ENCODE measurements at regions not wholly inside any gene's neighbourhood (a gene's known extent, or its start where the extent isn't known, plus 50 kb on each side); places are given as distances from the start of the nearest gene placed in this dataset.

DNA sequence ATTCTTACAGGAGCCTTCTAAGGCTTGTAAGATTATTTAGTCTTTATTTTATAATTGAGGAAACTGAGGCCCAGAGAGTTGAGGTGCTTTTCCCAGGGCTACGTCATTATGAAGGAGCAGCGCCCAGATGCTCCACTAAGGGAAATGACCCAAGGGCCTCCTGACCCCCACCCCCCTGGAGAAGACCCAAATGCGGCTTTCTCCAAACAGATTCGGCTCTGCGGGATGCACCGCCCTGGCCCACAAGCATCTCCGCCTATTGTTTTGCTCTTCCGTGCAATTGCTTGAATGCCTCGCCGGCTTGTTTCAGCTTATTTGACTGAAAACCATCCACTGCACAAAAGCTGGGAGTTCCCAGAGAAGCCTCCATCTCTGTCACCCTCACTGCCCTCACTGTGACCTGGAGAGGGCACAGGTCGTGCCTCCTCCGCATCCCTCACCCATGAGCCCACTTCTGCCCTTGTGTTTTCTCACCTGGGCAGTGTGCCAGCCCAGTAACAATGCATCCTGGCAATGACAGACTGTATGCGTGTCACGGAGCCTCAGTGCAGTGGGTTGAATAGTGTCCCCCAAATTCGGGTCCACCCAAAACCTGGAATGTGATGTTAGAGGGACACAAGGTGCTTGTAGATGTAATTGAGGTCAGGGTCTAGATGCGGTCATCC lies 790.2 kb downstream of the TBC1D22A start:
- Histone ChIP-seq H3K27ac (ENCODE audit: low read depth, low read length) (no peak overlapping the region), H3K4me1 (ENCODE audit: control insufficient read depth, insufficient read depth, low read length) (no peaks in the 10 kb centered on the region), H3K4me3 (ENCODE audit: low read length) (no peak overlapping the region), H3K9ac (ENCODE audit: low read length) (no peak overlapping the region), H3K27me3 (ENCODE audit: control insufficient read depth, insufficient read depth, low read length) (no peaks in the 10 kb centered on the region), H3K36me3 (ENCODE audit: control insufficient read depth, insufficient read depth, low read length) (no peaks in the 10 kb centered on the region)

DNA sequence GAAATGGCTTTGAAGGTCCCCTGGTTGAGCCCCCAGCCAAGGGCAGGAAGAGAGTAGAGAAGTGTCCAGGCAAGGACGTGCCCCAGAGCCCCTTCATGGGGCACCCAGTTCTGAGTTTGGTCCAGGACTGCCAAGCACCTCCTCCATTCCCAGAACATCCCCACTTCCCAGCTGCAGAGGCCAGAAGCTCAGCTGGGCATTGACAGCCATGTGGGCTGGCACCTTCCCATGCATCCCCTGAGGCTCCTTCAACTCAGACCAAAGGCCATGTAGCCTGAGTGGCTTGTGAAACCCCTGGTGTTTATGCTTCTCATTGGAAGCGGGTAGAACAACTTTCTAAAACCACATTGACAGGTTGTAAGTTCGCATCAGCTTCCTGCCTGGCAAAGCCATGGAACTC lies 789.6 kb downstream of the TBC1D22A start:
- Histone ChIP-seq H3K36me3 (ENCODE audit: control insufficient read depth, insufficient read depth, low read length) (no peaks in the 10 kb centered on the region), H3K4me1 (ENCODE audit: control insufficient read depth, insufficient read depth, low read length) (no peaks in the 10 kb centered on the region), H3K4me3 (ENCODE audit: low read length) (no peak overlapping the region), H3K9ac (ENCODE audit: low read length) (no peak overlapping the region), H3K27me3 (ENCODE audit: control insufficient read depth, insufficient read depth, low read length) (no peaks in the 10 kb centered on the region), H3K27ac (ENCODE audit: low read depth, low read length) (no peak overlapping the region)

DNA sequence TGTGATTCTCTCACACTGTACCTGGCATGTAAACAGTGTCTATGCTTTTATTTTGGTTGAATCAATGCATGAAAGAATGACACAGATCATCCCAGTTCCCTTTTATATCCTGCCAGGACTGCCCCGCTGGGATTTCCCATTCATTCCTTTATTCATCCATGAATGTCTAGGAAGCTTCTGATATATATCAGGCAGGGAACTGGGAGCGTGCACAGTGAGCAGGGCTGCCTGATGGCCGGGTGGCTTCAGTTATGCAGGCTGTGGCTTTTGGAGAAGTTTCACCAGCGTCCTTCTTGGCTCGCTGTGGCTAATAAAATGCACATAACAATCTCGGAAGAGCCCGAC lies 789.0 kb downstream of the TBC1D22A start:
- Histone ChIP-seq H3K9ac (ENCODE audit: low read length) (no peak overlapping the region), H3K4me1 (ENCODE audit: control insufficient read depth, insufficient read depth, low read length) (no peaks in the 10 kb centered on the region), H3K4me3 (ENCODE audit: low read length) (no peak overlapping the region), H3K27me3 (ENCODE audit: control insufficient read depth, insufficient read depth, low read length) (no peaks in the 10 kb centered on the region), H3K36me3 (ENCODE audit: control insufficient read depth, insufficient read depth, low read length) (no peaks in the 10 kb centered on the region), H3K27ac (ENCODE audit: low read depth, low read length) (no peak overlapping the region)

DNA sequence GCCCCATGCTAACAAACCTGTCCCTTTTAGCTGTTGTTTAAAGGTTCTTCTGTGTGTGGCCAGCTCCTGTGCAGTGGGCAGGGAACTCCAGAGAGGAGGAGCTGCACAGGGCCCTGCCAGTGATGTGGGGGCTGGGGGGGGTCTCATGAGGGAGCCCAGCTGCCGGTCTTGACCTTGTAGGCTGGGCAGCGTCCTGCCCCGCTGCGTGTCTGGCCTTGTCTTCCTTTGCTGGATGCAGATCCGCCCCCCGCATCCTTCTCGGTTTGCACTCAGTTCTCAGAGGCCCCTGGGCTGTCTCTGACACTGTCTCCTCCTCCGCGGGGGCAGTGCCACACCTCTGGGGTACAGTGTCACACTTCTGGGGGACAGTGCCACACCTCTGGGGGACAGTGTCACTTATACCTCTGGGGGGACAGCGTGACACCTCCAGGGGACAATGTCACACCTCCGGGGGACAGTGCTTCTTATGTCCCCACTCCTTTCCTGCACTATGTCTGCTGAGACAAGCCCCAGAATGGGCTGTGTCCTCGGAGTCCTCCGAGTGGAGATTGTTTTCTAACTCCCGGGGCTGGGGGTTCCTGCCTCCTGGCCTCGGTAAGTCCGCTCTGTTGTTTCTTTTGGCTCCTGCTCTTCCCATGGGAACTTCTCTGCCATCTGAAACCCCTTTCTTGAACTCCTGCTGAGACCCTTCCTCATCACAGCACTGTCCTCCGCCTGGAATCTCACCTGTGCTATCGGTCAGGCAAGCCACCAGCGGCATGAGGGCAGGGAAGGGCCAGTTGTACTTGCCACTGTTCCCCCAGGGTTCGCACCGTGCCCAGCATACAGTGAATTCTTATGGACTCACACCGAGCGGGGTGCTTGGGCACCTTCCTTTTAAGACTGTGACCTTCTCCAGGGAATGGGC lies 788.3 kb downstream of the TBC1D22A start:
- no peak overlapping the region for H3K4me3 ChIP-seq (ENCODE audit: low read length)
- H3K4me1 ChIP-seq (ENCODE audit: control insufficient read depth, insufficient read depth, low read length): no peaks in the 10 kb centered on the region
- H3K36me3 ChIP-seq (ENCODE audit: control insufficient read depth, insufficient read depth, low read length): no peaks in the 10 kb centered on the region
- no peak overlapping the region for H3K27ac ChIP-seq (ENCODE audit: low read depth, low read length)
- H3K27me3 ChIP-seq (ENCODE audit: control insufficient read depth, insufficient read depth, low read length): no peaks in the 10 kb centered on the region
- H3K9ac ChIP-seq (ENCODE audit: low read length): no peak overlapping the region

DNA sequence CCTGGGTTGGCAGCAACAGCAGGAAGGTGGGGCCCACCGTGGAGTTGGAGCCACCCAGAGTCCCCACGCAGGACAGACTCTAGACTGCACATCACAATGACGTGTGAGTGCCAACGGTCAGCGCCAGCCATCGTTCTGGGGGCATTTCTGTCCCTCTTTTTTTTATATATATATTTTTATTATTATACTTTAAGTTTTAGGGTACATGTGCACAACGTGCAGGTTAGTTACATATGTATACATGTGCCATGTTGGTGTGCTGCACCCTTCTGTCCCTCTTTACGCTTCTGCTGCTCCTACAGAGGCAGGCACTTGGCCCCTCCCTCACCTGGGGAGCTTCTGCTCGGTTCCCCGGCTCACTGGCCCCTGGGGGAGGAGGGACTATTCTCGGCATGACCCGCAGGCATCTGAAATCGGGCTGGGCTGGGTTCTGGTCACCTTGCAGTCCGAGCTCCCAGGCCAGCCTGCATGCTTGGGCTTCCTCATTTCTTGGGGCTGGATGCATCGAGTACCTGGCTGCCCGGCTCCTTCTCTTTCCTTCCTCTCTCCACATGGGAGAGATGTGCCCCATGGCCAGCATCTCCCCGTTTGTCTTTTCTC lies 787.4 kb downstream of the TBC1D22A start:
- H3K4me1 ChIP-seq (ENCODE audit: control insufficient read depth, insufficient read depth, low read length): no peaks in the 10 kb centered on the region

DNA sequence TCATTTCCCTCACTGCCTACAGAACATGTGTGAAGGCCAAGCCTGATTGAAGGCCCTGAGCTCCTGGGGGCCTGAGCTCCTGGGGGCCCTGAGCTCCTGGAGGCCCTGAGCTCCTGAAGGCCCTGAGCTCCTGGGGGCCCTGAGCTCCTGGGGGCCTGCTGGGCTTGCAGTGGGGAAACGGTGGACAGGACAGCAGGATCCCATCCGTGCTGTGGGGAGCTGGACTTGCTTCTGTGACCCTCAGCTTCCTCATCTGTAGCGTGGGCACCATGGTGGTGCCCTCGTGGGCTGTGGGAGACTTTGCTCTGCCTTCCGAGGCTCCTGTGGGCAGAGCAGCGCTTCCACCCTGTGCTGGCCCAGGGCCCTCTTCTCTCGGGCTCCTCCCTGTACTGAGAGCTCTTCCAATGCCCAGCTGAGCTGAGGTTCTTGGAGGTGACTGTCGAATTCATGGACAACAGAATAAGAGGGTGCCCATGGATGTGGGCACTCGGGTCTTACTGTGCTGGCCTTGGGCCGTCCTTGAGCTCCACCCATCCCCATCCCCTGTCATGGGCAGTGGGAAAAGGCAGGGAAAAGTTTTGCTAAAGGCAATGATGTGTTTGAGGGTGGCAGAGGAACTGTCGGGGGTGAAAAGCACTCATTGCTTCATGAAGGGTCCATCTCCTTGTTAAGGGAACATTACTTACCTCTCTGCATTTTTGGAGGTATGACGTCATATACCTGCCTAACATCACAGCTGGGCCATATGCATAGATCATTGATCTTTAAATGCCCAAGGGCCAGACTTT lies 786.7 kb downstream of the TBC1D22A start:
- H3K4me3 ChIP-seq (ENCODE audit: low read length): no peak overlapping the region
- no peaks in the 10 kb centered on the region for H3K36me3 ChIP-seq (ENCODE audit: control insufficient read depth, insufficient read depth, low read length)
- H3K27me3 ChIP-seq (ENCODE audit: control insufficient read depth, insufficient read depth, low read length): no peaks in the 10 kb centered on the region
- H3K27ac ChIP-seq (ENCODE audit: low read depth, low read length): no peak overlapping the region
- no peaks in the 10 kb centered on the region for H3K4me1 ChIP-seq (ENCODE audit: control insufficient read depth, insufficient read depth, low read length)
- H3K9ac ChIP-seq (ENCODE audit: low read length): no peak overlapping the region

More for the DNA sequence above, 787.4 kb downstream of the TBC1D22A start:
- no peaks in the 10 kb centered on the region for H3K36me3 ChIP-seq (ENCODE audit: control insufficient read depth, insufficient read depth, low read length)
- no peaks in the 10 kb centered on the region for H3K27me3 ChIP-seq (ENCODE audit: control insufficient read depth, insufficient read depth, low read length)
- H3K27ac ChIP-seq (ENCODE audit: low read depth, low read length): no peak overlapping the region
- H3K9ac ChIP-seq (ENCODE audit: low read length): no peak overlapping the region
- no peak overlapping the region for H3K4me3 ChIP-seq (ENCODE audit: low read length)

DNA sequence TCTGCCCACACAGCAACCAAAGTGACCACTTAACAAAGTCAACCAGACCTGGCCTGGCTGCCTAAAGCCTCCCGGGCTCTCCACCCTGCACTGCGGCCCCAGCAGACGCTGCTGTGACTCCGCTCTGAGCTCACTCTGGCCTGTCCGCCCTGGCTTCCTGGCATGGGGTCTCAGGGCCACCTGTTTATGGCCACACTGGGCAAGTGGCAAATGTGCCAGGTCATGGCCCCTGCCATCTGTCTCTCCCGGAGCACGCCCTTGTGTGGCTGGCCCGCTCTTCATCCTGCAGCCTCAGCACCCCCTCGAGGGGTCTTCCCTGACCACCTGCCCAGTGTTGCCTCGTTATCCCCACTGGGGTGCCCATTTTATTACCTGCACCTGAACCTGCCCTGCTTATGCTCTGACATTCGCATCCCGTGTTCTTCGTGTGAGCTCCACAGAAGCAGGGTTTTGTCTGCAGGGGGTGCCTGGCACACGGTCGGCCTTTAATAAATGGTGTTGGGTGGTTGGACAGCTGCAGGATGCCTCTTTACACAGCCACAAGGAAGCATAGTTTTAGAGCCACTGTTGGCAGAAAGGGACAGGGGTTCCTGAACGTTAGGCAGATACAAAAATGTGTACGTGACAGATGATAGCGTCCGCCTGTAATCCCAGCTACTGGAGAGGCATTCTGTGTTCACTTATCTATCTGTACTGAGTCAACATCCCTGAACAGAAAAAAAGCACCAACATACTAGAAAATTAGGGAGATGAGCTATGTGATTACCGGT lies 785.6 kb downstream of the TBC1D22A start:
- H3K4me3 ChIP-seq (ENCODE audit: low read length): no peak overlapping the region
- no peaks in the 10 kb centered on the region for H3K36me3 ChIP-seq (ENCODE audit: control insufficient read depth, insufficient read depth, low read length)
- no peaks in the 10 kb centered on the region for H3K4me1 ChIP-seq (ENCODE audit: control insufficient read depth, insufficient read depth, low read length)
- H3K27me3 ChIP-seq (ENCODE audit: control insufficient read depth, insufficient read depth, low read length): no peaks in the 10 kb centered on the region
- H3K27ac ChIP-seq (ENCODE audit: low read depth, low read length): no peak overlapping the region
- no peak overlapping the region for H3K9ac ChIP-seq (ENCODE audit: low read length)

DNA sequence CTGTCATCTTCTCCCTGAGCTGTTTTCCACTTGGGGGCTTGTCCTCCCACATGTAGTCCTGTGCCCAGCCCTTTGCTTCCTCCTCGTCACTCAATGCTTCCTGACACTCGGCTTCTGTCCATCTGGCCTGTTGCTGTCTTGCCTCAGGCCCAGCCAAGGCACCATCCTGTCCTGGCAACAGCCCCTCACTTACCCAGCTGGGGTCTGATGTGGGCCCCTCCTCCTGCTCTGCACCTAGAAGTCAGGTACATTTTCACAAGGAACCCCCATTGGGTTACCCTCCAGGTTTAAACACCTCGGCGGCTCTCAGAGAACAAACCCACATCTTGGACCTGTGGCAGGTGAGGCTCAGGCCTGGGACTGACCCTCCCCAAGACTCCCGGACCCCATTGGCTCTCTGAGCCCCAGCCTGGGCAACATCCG lies 784.8 kb downstream of the TBC1D22A start:
- Histone ChIP-seq H3K36me3 (ENCODE audit: control insufficient read depth, insufficient read depth, low read length) (no peaks in the 10 kb centered on the region), H3K27me3 (ENCODE audit: control insufficient read depth, insufficient read depth, low read length) (no peaks in the 10 kb centered on the region)

DNA sequence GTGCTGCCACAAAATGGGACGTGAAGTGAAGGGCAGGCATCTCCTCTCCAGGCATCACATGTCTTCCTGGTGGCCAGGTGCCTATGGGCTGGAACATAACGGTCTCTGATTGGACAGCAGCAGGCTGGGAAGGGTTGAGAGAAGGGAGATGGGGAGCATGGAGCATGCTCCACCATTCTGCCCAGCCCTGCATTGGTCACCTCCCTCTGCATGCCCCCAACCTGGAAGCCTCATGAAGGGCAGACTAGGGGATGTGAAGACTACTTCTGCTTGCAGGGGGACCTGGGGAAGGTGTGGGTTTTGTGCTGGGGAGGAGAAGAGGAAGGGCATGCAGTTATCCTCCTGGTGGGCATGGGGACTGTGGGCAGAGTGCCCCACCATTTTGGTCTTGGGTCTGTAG lies 782.2 kb downstream of the TBC1D22A start:
- no peak overlapping the region for H3K27ac ChIP-seq (ENCODE audit: low read depth, low read length)
- no peak overlapping the region for H3K9ac ChIP-seq (ENCODE audit: low read length)
- H3K36me3 ChIP-seq (ENCODE audit: control insufficient read depth, insufficient read depth, low read length): no peaks in the 10 kb centered on the region
- no peak overlapping the region for H3K4me3 ChIP-seq (ENCODE audit: low read length)
- H3K27me3 ChIP-seq (ENCODE audit: control insufficient read depth, insufficient read depth, low read length): no peaks in the 10 kb centered on the region
- H3K4me1 ChIP-seq (ENCODE audit: control insufficient read depth, insufficient read depth, low read length): no peaks in the 10 kb centered on the region

More for the DNA sequence above, 784.8 kb downstream of the TBC1D22A start:
- H3K4me1 ChIP-seq (ENCODE audit: control insufficient read depth, insufficient read depth, low read length): no peaks in the 10 kb centered on the region
- H3K4me3 ChIP-seq (ENCODE audit: low read length): no peak overlapping the region
- no peak overlapping the region for H3K27ac ChIP-seq (ENCODE audit: low read depth, low read length)
- no peak overlapping the region for H3K9ac ChIP-seq (ENCODE audit: low read length)

DNA sequence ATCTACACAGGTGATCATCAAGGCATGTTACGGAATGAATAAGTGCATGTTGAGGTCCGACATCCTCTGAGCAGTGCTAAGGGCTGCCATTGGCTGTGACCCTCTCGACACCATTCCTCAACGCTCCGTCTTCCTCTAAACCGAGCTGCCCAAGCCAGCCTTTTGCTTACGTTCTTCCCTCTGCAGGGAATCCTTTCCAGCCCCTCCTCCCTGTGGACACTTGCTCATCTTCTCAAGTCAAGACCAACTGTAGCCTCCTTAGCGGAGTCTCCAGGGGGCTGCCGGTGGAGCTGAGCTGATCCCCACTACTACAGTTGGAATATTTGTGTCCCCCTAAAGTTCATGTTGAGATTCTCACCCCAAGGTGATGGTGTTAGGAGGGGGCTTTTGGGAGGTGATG lies 781.0 kb downstream of the TBC1D22A start:
- H3K36me3 ChIP-seq (ENCODE audit: control insufficient read depth, insufficient read depth, low read length): no peaks in the 10 kb centered on the region
- H3K9ac ChIP-seq (ENCODE audit: low read length): no peak overlapping the region
- no peak overlapping the region for H3K4me3 ChIP-seq (ENCODE audit: low read length)
- H3K27ac ChIP-seq (ENCODE audit: low read depth, low read length): no peak overlapping the region
- H3K27me3 ChIP-seq (ENCODE audit: control insufficient read depth, insufficient read depth, low read length): no peaks in the 10 kb centered on the region
- H3K4me1 ChIP-seq (ENCODE audit: control insufficient read depth, insufficient read depth, low read length): no peaks in the 10 kb centered on the region

DNA sequence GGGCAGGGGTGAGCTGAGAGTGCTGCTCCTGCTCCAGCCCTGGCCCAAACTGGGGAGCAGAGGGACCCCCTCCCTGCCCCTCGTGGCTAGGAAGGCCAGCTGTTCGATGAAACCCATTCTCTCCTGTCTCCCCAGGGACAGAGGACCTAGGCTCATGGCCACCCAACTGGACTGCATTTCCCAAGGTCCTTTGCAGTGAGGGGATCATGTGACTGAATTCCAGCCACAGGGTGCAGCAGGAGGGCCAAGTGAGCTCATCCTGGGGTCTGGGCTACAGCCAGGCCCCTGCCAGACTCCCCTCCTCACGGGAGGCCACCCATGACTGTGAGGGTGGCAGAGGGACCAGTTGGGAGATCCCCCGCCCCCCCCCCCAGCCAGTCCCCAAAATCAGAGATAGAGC lies 777.6 kb downstream of the TBC1D22A start:
- H3K27me3 ChIP-seq (ENCODE audit: control insufficient read depth, insufficient read depth, low read length): no peaks in the 10 kb centered on the region
- no peak overlapping the region for H3K27ac ChIP-seq (ENCODE audit: low read depth, low read length)
- no peaks in the 10 kb centered on the region for H3K36me3 ChIP-seq (ENCODE audit: control insufficient read depth, insufficient read depth, low read length)
- no peak overlapping the region for H3K9ac ChIP-seq (ENCODE audit: low read length)
- H3K4me3 ChIP-seq (ENCODE audit: low read length): no peak overlapping the region
- H3K4me1 ChIP-seq (ENCODE audit: control insufficient read depth, insufficient read depth, low read length): peaks cover 2% of the 10 kb centered on the region
